AG04449 (cell line): ENCODE measurements at regions not wholly inside any gene's neighbourhood (a gene's known extent, or its start where the extent isn't known, plus 50 kb on each side); places are given as distances from the start of the nearest gene placed in this dataset.

Source experiments
- CTCF ChIA-PET: fragments of 350-600 bp; formaldehyde crosslinking; extraction: SDS; loops from one replicate; lab custom pipeline; 2021; ENCODE audit warnings: antibody characterized with exemption; lab: Yijun Ruan, JAX
- POLR2A ChIA-PET: fragments of 400-600, 350-600 bp; formaldehyde crosslinking; extraction: SDS; loops from one replicate; lab custom pipeline; 2020; ENCODE audit warnings: antibody characterized with exemption, inconsistent platforms; lab: Yijun Ruan, JAX
- DNase-seq: peaks from one replicate; pipeline ENCODE4 v3.0.0-alpha.2; 2010; ENCODE audit warnings: low read depth, low spot score
- H3K4me3 ChIP-seq: 2 replicates; pipeline ENCODE4 v1.5.1; 2011; ENCODE audit warnings: low read depth, mild to moderate bottlenecking, control low read depth, low read length
- CTCF ChIP-seq: IDR thresholded peaks from one replicate; pipeline ENCODE4 v1.5.1; 2011; ENCODE audit warnings: mild to moderate bottlenecking, moderate library complexity, low read length, control low read depth, inconsistent platforms; ENCODE audit not compliant: insufficient read depth; ENCODE audit errors: missing control alignments

GRCh38 chr21:39033878-39034589 is 149.2 kb downstream of the PSMG1 start:
- no peak for DNase-seq
- no peak overlapping the region for H3K4me3 ChIP-seq
- ChIA-PET CTCF (interaction anchor here (1.4 kb wide), 1 partner anchor 16 kb away, joined by 6 read pairs; no protein-coding TSS in a partner anchor), POLR2A (no interaction called here)
- TF ChIP-seq CTCF = no peak

GRCh38 chr21:39029900-39030884 is 153.1 kb downstream of the PSMG1 start:
- TF ChIP-seq CTCF = no peak
- no peak overlapping the region for H3K4me3 ChIP-seq
- DNase-seq = no peak
- CTCF ChIA-PET = no interaction called here
- POLR2A ChIA-PET = interaction anchor here (0.6 to 1.1 kb wide), 2 partner anchors 73 to 222 kb away, joined by 3 read pairs; no protein-coding TSS in a partner anchor

GRCh38 chr21:39029086-39029755 is 154.0 kb downstream of the PSMG1 start:
- ChIA-PET POLR2A (interaction anchor here (0.6 to 1.2 kb wide), 3 partner anchors 72 to 221 kb away, joined by 3 to 4 read pairs (median 3); no protein-coding TSS in a partner anchor), CTCF (interaction anchor here (0.7 to 0.8 kb wide), 2 partner anchors 9 to 306 kb away, joined by 3 read pairs; no protein-coding TSS in a partner anchor)
- H3K4me3 ChIP-seq = no peak overlapping the region
- peak; percentile 45 for DNase-seq
- no peak for TF ChIP-seq CTCF

GRCh38 chr21:39025198-39025597 is 158.1 kb downstream of the PSMG1 start:
- H3K4me3 ChIP-seq = no peak overlapping the region
- no peak for DNase-seq
- ChIA-PET CTCF (no interaction called here), POLR2A (no interaction called here)
- TF ChIP-seq CTCF = no peak

GRCh38 chr21:39024538-39024937 is 158.7 kb downstream of the PSMG1 start:
- no peak for TF ChIP-seq CTCF
- DNase-seq = no peak
- CTCF ChIA-PET = no interaction called here
- no peak overlapping the region for H3K4me3 ChIP-seq
- POLR2A ChIA-PET = no interaction called here
